ENCODE measurements at regions not wholly inside any gene's neighbourhood (a gene's known extent, or its start where the extent isn't known, plus 50 kb on each side); places are given as distances from the start of the nearest gene placed in this dataset.

DNA sequence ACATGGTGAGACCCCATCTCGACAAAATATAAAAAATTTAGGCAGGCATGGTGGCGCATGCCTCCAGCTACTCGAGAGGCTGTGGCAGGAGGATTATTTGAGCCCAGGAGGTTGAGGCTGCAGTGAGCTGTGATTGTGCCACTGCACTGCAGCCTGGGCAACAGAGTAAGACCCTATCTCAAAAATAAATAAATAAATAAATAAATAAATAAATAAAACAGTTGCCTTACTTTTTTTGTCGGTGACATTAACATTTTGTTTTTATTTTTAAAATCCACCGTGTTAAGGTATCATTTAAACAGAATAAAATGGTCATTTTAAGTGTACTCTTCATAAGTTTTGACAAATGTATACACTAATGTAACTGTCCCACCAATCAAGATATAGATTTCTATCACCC lies 57.0 kb downstream of the RASL11A start:
- no peak overlapping the region for H3K4me3 ChIP-seq (ENCODE audit: low read depth, low read length)
- TF ChIP-seq, protein P1, sequence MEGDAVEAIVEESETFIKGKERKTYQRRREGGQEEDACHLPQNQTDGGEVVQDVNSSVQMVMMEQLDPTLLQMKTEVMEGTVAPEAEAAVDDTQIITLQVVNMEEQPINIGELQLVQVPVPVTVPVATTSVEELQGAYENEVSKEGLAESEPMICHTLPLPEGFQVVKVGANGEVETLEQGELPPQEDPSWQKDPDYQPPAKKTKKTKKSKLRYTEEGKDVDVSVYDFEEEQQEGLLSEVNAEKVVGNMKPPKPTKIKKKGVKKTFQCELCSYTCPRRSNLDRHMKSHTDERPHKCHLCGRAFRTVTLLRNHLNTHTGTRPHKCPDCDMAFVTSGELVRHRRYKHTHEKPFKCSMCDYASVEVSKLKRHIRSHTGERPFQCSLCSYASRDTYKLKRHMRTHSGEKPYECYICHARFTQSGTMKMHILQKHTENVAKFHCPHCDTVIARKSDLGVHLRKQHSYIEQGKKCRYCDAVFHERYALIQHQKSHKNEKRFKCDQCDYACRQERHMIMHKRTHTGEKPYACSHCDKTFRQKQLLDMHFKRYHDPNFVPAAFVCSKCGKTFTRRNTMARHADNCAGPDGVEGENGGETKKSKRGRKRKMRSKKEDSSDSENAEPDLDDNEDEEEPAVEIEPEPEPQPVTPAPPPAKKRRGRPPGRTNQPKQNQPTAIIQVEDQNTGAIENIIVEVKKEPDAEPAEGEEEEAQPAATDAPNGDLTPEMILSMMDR (IDR thresholded peaks at IDR 0.05; ENCODE audit: low read depth, low read length) = no peak

DNA sequence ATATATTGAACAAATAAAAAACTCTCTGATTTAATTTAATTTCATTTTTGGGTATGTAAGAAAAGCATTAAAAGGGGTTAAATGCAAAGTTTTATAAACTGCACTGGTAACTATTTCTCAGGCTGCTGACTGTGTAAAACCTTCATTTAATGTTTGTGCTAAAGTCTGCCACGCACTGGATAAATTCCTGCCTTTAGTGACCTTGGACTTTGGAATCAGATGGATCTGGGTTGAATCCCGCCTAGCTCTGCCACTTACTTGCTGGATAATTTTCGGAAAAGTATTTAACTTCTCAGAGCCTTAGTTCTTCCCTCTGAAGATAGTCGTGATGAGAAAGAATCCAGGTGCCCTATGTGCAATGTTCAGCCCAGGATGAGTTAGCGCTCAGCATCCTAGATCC lies 58.6 kb downstream of the RASL11A start:
- no peak overlapping the region for H3K4me3 ChIP-seq (ENCODE audit: low read depth, low read length)
- TF ChIP-seq, protein P1 (IDR thresholded peaks at IDR 0.05; ENCODE audit: low read depth, low read length) = no peak

DNA sequence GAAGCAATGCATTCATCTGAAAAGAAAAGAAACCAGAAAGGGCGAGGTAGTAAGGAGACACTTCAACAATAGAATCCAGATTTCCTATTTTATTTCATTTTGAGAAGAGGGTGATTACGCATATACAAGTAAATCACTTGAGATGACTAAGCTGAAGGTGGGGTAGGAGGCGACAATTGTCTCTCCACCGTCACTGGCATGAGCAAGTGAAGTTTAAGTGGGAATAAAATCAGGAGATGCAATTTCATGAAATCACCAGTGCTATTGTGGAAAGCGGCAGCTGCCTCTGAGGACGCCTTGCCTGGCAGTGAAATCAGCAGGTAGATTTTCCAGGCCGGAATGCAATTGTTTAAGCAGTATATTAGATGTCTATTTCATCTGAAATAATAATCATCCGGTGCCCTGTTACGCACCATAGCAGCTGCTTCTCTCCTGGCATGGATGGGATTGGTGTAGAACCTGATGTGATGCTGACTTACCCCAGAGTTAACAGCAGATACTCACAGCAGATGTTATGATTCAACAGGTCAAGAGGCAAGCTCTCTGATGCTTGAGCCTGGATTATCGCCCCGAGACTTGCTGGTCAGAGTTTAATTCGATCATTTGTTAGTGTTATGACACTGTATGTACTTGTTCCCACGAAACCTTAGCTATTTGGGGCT lies 64.3 kb downstream of the RASL11A start:
- TF ChIP-seq, protein P1 (IDR thresholded peaks at IDR 0.05; ENCODE audit: low read depth, low read length) = no peak

DNA sequence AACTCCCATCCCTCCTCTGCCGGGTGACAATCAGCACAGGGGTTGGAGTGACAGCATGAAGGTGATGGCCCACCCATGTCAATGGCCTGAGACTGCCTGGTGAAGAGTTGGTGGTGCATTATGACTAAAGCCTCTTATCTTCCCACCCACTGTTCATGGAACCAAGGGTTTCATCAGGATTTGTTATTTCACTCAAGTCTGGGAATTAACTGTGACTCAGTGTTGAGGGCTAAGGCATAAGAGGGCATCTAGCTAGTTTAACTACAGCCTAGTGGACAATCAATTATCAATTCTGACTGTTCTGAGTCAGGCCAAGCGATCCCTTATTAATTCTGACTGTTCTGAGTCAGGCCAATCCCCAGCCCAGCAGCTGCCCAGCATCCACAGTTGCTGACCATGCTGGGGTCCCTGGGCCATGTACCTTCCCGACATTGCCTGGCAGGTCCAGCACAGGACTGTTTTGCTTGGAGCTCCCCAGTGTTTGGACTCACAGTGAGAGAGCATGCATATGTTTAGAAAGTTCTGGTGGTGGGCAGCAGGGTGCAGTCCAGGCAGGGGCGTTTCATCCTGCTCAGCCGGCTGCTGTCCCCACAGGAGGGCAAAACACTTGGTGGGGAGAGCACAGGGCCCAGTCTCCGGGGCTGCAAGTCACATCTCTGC lies 65.5 kb downstream of the RASL11A start:
- H3K4me3 ChIP-seq (ENCODE audit: low read depth, low read length) = no peak overlapping the region
- TF ChIP-seq, protein P1 (IDR thresholded peaks at IDR 0.05; ENCODE audit: low read depth, low read length) = no peak

More for the DNA sequence above, 64.3 kb downstream of the RASL11A start:
- H3K4me3 ChIP-seq (ENCODE audit: low read depth, low read length) = no peak overlapping the region

DNA sequence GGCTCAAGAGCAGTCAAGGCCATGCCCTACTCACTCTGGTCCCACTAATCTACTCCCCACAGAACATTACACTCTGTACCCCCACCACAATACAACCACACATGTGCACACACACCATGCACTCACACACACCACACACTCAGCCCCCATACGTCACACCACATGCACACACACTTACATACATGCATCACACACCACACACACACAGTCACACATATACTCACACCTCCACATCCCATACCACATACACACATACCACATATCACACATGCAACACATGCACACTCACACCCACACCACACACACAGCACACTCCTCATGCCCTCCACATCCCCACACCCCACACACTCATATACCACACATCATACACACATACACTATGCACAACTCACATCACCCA lies 67.6 kb downstream of the RASL11A start:
- TF ChIP-seq, protein P1 (IDR thresholded peaks at IDR 0.05; ENCODE audit: low read depth, low read length) = no peak
- no peak overlapping the region for H3K4me3 ChIP-seq (ENCODE audit: low read depth, low read length)

DNA sequence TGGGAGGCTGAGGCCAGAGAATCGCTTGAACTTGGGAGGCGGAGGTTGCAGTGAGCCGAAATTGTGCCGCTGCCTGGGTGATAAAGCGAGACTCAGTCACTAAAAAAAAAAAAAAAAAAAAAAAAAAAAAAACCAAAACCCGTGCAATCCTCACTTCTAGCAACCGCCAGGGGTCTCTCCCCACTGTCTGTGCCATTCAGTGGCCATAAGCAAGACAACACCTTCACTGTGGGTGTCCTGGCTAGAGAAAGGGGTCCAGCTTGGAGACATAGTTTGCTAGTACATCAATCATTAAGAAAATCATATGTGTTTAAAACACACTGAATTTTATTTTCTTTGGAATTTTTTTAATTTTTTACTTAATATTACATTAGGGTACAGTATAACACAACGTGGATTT lies 68.2 kb downstream of the RASL11A start:
- TF ChIP-seq, protein P1 (IDR thresholded peaks at IDR 0.05; ENCODE audit: low read depth, low read length) = no peak
- no peak overlapping the region for H3K4me3 ChIP-seq (ENCODE audit: low read depth, low read length)

DNA sequence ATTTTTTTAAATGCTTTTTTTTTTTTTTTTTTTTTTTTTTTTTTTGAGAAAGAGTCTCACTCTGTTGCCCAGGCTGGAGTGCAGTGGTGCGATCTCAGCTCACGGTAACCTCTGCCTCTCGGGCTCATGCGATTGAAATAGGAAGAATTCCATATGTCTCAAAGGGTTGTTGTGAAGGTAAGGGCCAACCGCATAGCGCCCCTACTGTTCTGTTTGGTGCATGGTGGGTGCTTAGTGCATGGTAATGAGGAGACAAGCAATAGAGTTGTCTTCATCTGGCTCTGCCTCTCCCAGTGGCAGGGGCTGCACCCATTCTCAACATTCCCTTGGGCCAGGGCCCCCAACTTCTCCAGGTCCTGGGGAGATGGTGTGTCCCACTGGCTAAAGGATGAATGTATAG lies 68.7 kb downstream of the RASL11A start:
- no peak overlapping the region for H3K4me3 ChIP-seq (ENCODE audit: low read depth, low read length)
- TF ChIP-seq, protein P1 (IDR thresholded peaks at IDR 0.05; ENCODE audit: low read depth, low read length) = peak; percentile 69
